ENCODE measurements at regions not wholly inside any gene's neighbourhood (a gene's known extent, or its start where the extent isn't known, plus 50 kb on each side); places are given as distances from the start of the nearest gene placed in this dataset.
A peak's percentile ranks its signal among the peaks of the same experiment; 100 is the strongest.

- no peak overlapping the region for H3K27ac Mint-ChIP-seq
- ATAC-seq (ENCODE audit: low read depth) = no peak
- H3K9me3 Mint-ChIP-seq = peaks cover 2% of the 10 kb centered on the region
- peaks cover 2% of the 10 kb centered on the region for H3K27me3 Mint-ChIP-seq
- no peak overlapping the region for H3K4me3 Mint-ChIP-seq
- DNase-seq (ENCODE audit: low spot score in 2 of 2) = no peak
- no peaks in the 10 kb centered on the region for H3K36me3 Mint-ChIP-seq
- no peaks in the 10 kb centered on the region for H3K4me1 Mint-ChIP-seq
Observed at GRCh38 chr2:156647377-156648010, 211.3 kb downstream of the GPD2 start.

GRCh38 chr2:156648522-156648921 is 212.3 kb downstream of the GPD2 start:
- Mint-ChIP-seq H3K27me3 (peaks cover 2% of the 10 kb centered on the region), H3K36me3 (no peaks in the 10 kb centered on the region), H3K4me3 (no peak overlapping the region), H3K9me3 (peaks cover 2% of the 10 kb centered on the region), H3K4me1 (no peaks in the 10 kb centered on the region), H3K27ac (no peak overlapping the region)
- ATAC-seq (ENCODE audit: low read depth) = no peak
- DNase-seq (ENCODE audit: low spot score in 2 of 2) = no peak

GRCh38 chr2:156649596-156649995 is 213.4 kb downstream of the GPD2 start:
- H3K4me1 Mint-ChIP-seq = no peaks in the 10 kb centered on the region
- no peak for DNase-seq (ENCODE audit: low spot score in 2 of 2)
- ATAC-seq (ENCODE audit: low read depth) = no peak
- H3K4me3 Mint-ChIP-seq = no peak overlapping the region
- peaks cover 2% of the 10 kb centered on the region for H3K9me3 Mint-ChIP-seq
- H3K36me3 Mint-ChIP-seq = no peaks in the 10 kb centered on the region
- H3K27me3 Mint-ChIP-seq = peaks cover 2% of the 10 kb centered on the region
- H3K27ac Mint-ChIP-seq = no peak overlapping the region

GRCh38 chr2:156652691-156653090 is 216.5 kb downstream of the GPD2 start:
- Mint-ChIP-seq H3K36me3 (no peaks in the 10 kb centered on the region), H3K9me3 (no peaks in the 10 kb centered on the region), H3K4me3 (no peak overlapping the region), H3K27ac (no peak overlapping the region), H3K27me3 (peaks cover 4% of the 10 kb centered on the region), H3K4me1 (no peaks in the 10 kb centered on the region)
- DNase-seq (ENCODE audit: low spot score in 2 of 2) = no peak
- no peak for ATAC-seq (ENCODE audit: low read depth)

- ATAC-seq (ENCODE audit: low read depth) = no peak
- H3K4me3 Mint-ChIP-seq = no peak overlapping the region
- DNase-seq (ENCODE audit: low spot score in 2 of 2) = no peak
- H3K4me1 Mint-ChIP-seq = no peaks in the 10 kb centered on the region
- no peak overlapping the region for H3K27ac Mint-ChIP-seq
- H3K9me3 Mint-ChIP-seq = no peaks in the 10 kb centered on the region
- peaks cover 4% of the 10 kb centered on the region for H3K27me3 Mint-ChIP-seq
- no peaks in the 10 kb centered on the region for H3K36me3 Mint-ChIP-seq
Observed at GRCh38 chr2:156653675-156654074, 217.5 kb downstream of the GPD2 start.

GRCh38 chr2:156657809-156658208 is 221.6 kb downstream of the GPD2 start:
- Mint-ChIP-seq H3K27me3 (peaks cover 4% of the 10 kb centered on the region), H3K4me3 (no peak overlapping the region), H3K27ac (no peak overlapping the region), H3K36me3 (no peaks in the 10 kb centered on the region), H3K9me3 (no peaks in the 10 kb centered on the region), H3K4me1 (no peaks in the 10 kb centered on the region)
- DNase-seq (ENCODE audit: low spot score in 2 of 2) = no peak
- ATAC-seq (ENCODE audit: low read depth) = no peak

- DNase-seq (ENCODE audit: low spot score in 2 of 2) (no peak), ATAC-seq (ENCODE audit: low read depth) (no peak)
- H3K27me3 Mint-ChIP-seq = peaks cover 4% of the 10 kb centered on the region
- no peak overlapping the region for H3K27ac Mint-ChIP-seq
- H3K4me1 Mint-ChIP-seq = peaks cover 3% of the 10 kb centered on the region
- H3K9me3 Mint-ChIP-seq = no peaks in the 10 kb centered on the region
- no peaks in the 10 kb centered on the region for H3K36me3 Mint-ChIP-seq
- no peak overlapping the region for H3K4me3 Mint-ChIP-seq
Observed at GRCh38 chr2:156659694-156660093, 223.5 kb downstream of the GPD2 start.

GRCh38 chr2:156663757-156664409 is 227.7 kb downstream of the GPD2 start:
- H3K27ac Mint-ChIP-seq = no peak overlapping the region
- no peaks in the 10 kb centered on the region for H3K27me3 Mint-ChIP-seq
- DNase-seq (ENCODE audit: low spot score in 2 of 2) (no peak), ATAC-seq (ENCODE audit: low read depth) (no peak)
- peak overlapping the region; percentile 12 for H3K4me3 Mint-ChIP-seq
- no peaks in the 10 kb centered on the region for H3K36me3 Mint-ChIP-seq
- peaks cover 3% of the 10 kb centered on the region for H3K9me3 Mint-ChIP-seq
- peaks cover 3% of the 10 kb centered on the region for H3K4me1 Mint-ChIP-seq

GRCh38 chr2:156666130-156666785 is 230.1 kb downstream of the GPD2 start:
- Mint-ChIP-seq H3K9me3 (peaks cover 4% of the 10 kb centered on the region), H3K27ac (no peak overlapping the region), H3K27me3 (peaks cover 2% of the 10 kb centered on the region), H3K36me3 (no peaks in the 10 kb centered on the region), H3K4me3 (no peak overlapping the region), H3K4me1 (peaks cover 3% of the 10 kb centered on the region)
- DNase-seq (ENCODE audit: low spot score in 2 of 2) = no peak
- ATAC-seq (ENCODE audit: low read depth) = no peak

GRCh38 chr2:156670104-156670503 is 233.9 kb downstream of the GPD2 start:
- Mint-ChIP-seq H3K36me3 (no peaks in the 10 kb centered on the region), H3K27ac (no peak overlapping the region), H3K9me3 (peaks cover 4% of the 10 kb centered on the region), H3K27me3 (peaks cover 3% of the 10 kb centered on the region), H3K4me1 (no peaks in the 10 kb centered on the region), H3K4me3 (no peak overlapping the region)
- ATAC-seq (ENCODE audit: low read depth) = no peak
- no peak for DNase-seq (ENCODE audit: low spot score in 2 of 2)

- no peaks in the 10 kb centered on the region for H3K4me1 Mint-ChIP-seq
- DNase-seq (ENCODE audit: low spot score in 2 of 2) (no peak), ATAC-seq (ENCODE audit: low read depth) (no peak)
- peaks cover 3% of the 10 kb centered on the region for H3K27me3 Mint-ChIP-seq
- H3K9me3 Mint-ChIP-seq = peaks cover 4% of the 10 kb centered on the region
- no peak overlapping the region for H3K4me3 Mint-ChIP-seq
- no peak overlapping the region for H3K27ac Mint-ChIP-seq
- H3K36me3 Mint-ChIP-seq = no peaks in the 10 kb centered on the region
Observed at GRCh38 chr2:156671706-156672361, 235.7 kb downstream of the GPD2 start.

- Mint-ChIP-seq H3K4me3 (no peak overlapping the region), H3K36me3 (no peaks in the 10 kb centered on the region), H3K27me3 (peaks cover 3% of the 10 kb centered on the region), H3K27ac (no peak overlapping the region), H3K4me1 (no peaks in the 10 kb centered on the region), H3K9me3 (peaks cover 4% of the 10 kb centered on the region)
- ATAC-seq (ENCODE audit: low read depth) = no peak
- DNase-seq (ENCODE audit: low spot score in 2 of 2) = no peak
Observed at GRCh38 chr2:156672556-156673332, 236.6 kb downstream of the GPD2 start.

- H3K27me3 Mint-ChIP-seq = peaks cover 3% of the 10 kb centered on the region
- H3K4me1 Mint-ChIP-seq = no peaks in the 10 kb centered on the region
- H3K36me3 Mint-ChIP-seq = no peaks in the 10 kb centered on the region
- DNase-seq (ENCODE audit: low spot score in 2 of 2) = no peak
- H3K4me3 Mint-ChIP-seq = no peak overlapping the region
- H3K9me3 Mint-ChIP-seq = peaks cover 4% of the 10 kb centered on the region
- no peak overlapping the region for H3K27ac Mint-ChIP-seq
- ATAC-seq (ENCODE audit: low read depth) = no peak
Observed at GRCh38 chr2:156673333-156673615, 237.1 kb downstream of the GPD2 start.

- no peaks in the 10 kb centered on the region for H3K36me3 Mint-ChIP-seq
- peaks cover 3% of the 10 kb centered on the region for H3K27me3 Mint-ChIP-seq
- ATAC-seq (ENCODE audit: low read depth) (no peak), DNase-seq (ENCODE audit: low spot score in 2 of 2) (no peak)
- peaks cover 1% of the 10 kb centered on the region for H3K9me3 Mint-ChIP-seq
- no peak overlapping the region for H3K27ac Mint-ChIP-seq
- H3K4me3 Mint-ChIP-seq = no peak overlapping the region
- H3K4me1 Mint-ChIP-seq = no peaks in the 10 kb centered on the region
Observed at GRCh38 chr2:156673981-156674380, 237.8 kb downstream of the GPD2 start.

Measured in memory B cell (primary cell).